A549 (cell line): ENCODE measurements at regions not wholly inside any gene's neighbourhood (a gene's known extent, or its start where the extent isn't known, plus 50 kb on each side); places are given as distances from the start of the nearest gene placed in this dataset.

Experiments used
- ATAC-seq, 2 experiments: fragments of 200-7000 bp in 1 of 2; fragments of >200 bp in 1 of 2; cut with Nextera tagmentation in 1 of 2; cut with Tn5 transposase in 1 of 2; 3 replicates each; pipeline versions ENCODE4 v1.8.0 to v1.9.1; 2018 to 2020; ENCODE audit warnings: mild to moderate bottlenecking in 1 of 2, moderate library complexity in 1 of 2
- CTCF ChIA-PET: fragments of 300-600 bp; sonication (Branson Sonifier 250); formaldehyde crosslinking; extraction: SDS; loops from one replicate; lab custom pipeline; 2021; ENCODE audit warnings: antibody characterized with exemption, inconsistent platforms; lab: Yijun Ruan, JAX
- POLR2A ChIA-PET: fragments of 350-600 bp; formaldehyde crosslinking; extraction: SDS; loops from one replicate; lab custom pipeline; 2021; ENCODE audit warnings: antibody characterized with exemption, inconsistent platforms; lab: Yijun Ruan, JAX
- DNase-seq, 2 experiments: peaks; one replicate each; pipeline versions ENCODE4 v3.0.0 to v3.0.0-alpha.2; 2011 to 2016; ENCODE audit warnings: low read depth in 1 of 2, low spot score in 1 of 2
- FAIRE-seq: peaks from 2 replicates; lab custom pipeline; 2011; peaks lifted over from hg19 to GRCh38; lab: Jason Lieb, UNC
- H3K27ac ChIP-seq, 2 experiments: fragments of >200 bp; sonication (Bioruptor Twin); formaldehyde crosslinking; 3 replicates each; pipeline ENCODE4 v1.5.1; 2016 to 2017
- H3K4me1 ChIP-seq: fragments of >200 bp; sonication (Bioruptor Twin); formaldehyde crosslinking; 3 replicates; pipeline ENCODE4 v1.6.1; 2016
- H3K4me2 ChIP-seq: fragments of >200 bp; sonication (Bioruptor Twin); formaldehyde crosslinking; 3 replicates; pipeline ENCODE4 v1.6.1; 2016
- H3K4me3 ChIP-seq: fragments of >200 bp; sonication (Bioruptor Twin); formaldehyde crosslinking; 3 replicates; pipeline ENCODE4 v1.5.1; 2016
- H3K9me3 ChIP-seq: fragments of >200 bp; sonication (Bioruptor Twin); formaldehyde crosslinking; 3 replicates; pipeline ENCODE4 v1.6.1; 2016
- CHD2 ChIP-seq: fragments of 150-350 bp; IDR thresholded peaks from 2 replicates; pipeline ENCODE4 v1.6.1; 2014; ENCODE audit warnings: low read length; ENCODE audit not compliant: partially characterized antibody
- EHF ChIP-seq: fragments of 250-450 bp; sonication (Bioruptor Pico); IDR thresholded peaks from 2 replicates; pipeline ENCODE4 v1.5.0; 2020; ENCODE audit warnings: mild to moderate bottlenecking
- EHMT2 ChIP-seq: fragments of 200-600 bp; sonication (generic); IDR thresholded peaks from 2 replicates; pipeline ENCODE4 v1.6.1; 2016; ENCODE audit warnings: antibody characterized with exemption, low read depth, mild to moderate bottlenecking, moderate library complexity
- ESRRA ChIP-seq: fragments of 150-350 bp; IDR thresholded peaks from 2 replicates; pipeline ENCODE4 v1.6.1; 2014; ENCODE audit warnings: mild to moderate bottlenecking, low read length, borderline replicate concordance
- FOSB ChIP-seq: fragments of 250-450 bp; sonication (Bioruptor Pico); IDR thresholded peaks from 2 replicates; pipeline ENCODE4 v1.5.0; 2020; ENCODE audit warnings: mild to moderate bottlenecking, moderate library complexity
- GATA3 ChIP-seq: IDR thresholded peaks from 2 replicates; pipeline ENCODE4 v1.6.1; 2012; ENCODE audit warnings: borderline replicate concordance
- HOXA7 ChIP-seq: fragments of 250-450 bp; sonication (Bioruptor Pico); IDR thresholded peaks from 2 replicates; pipeline ENCODE4 v1.5.0; 2020; ENCODE audit warnings: mild to moderate bottlenecking, moderate library complexity
- HOXB5 ChIP-seq: fragments of 250-450 bp; sonication (Bioruptor Pico); IDR thresholded peaks from 2 replicates; pipeline ENCODE4 v1.5.0; 2020; ENCODE audit warnings: mild to moderate bottlenecking, moderate library complexity
- KDM1A ChIP-seq: fragments of 200-600 bp; sonication (generic); IDR thresholded peaks from 2 replicates; pipeline ENCODE4 v1.6.1; 2016; ENCODE audit warnings: low read depth, mild to moderate bottlenecking
- KDM5A ChIP-seq: fragments of 200-600 bp; sonication (generic); IDR thresholded peaks from 2 replicates; pipeline ENCODE4 v1.6.1; 2016; ENCODE audit warnings: antibody characterized with exemption, mild to moderate bottlenecking
- NR3C1 ChIP-seq: fragments of >200 bp; sonication (Bioruptor Twin); formaldehyde crosslinking; IDR thresholded peaks from 3 replicates; pipeline ENCODE4 v1.6.1; 2017
- PHF8 ChIP-seq: fragments of 200-600 bp; sonication (generic); IDR thresholded peaks from 2 replicates; pipeline ENCODE4 v1.6.1; 2016; ENCODE audit warnings: low read depth, mild to moderate bottlenecking, antibody characterized with exemption, moderate library complexity, borderline replicate concordance
- RAD21 ChIP-seq, 2 experiments: fragments of >200 bp in 1 of 2; sonication (Bioruptor Twin) in 1 of 2; formaldehyde crosslinking in 1 of 2; IDR thresholded peaks in 1 of 2; conservative IDR thresholded peaks in 1 of 2; 2 replicates in 1 of 2; 3 replicates in 1 of 2; pipeline ENCODE4 v1.6.1; 2012 to 2018; ENCODE audit warnings: inconsistent platforms in 1 of 2
- RARB ChIP-seq: fragments of 250-450 bp; sonication (Bioruptor Pico); IDR thresholded peaks from 2 replicates; pipeline ENCODE4 v1.8.0; 2021; ENCODE audit warnings: mild to moderate bottlenecking, moderate library complexity
- SREBF2 ChIP-seq: fragments of 450-650 bp; IDR thresholded peaks from 2 replicates; pipeline ENCODE4 v1.6.1; 2014; ENCODE audit warnings: mild to moderate bottlenecking, moderate library complexity
- TP53 ChIP-seq: fragments of 250-450 bp; sonication (Bioruptor Pico); IDR thresholded peaks from 2 replicates; pipeline ENCODE4 v1.5.0; 2021; ENCODE audit warnings: mild to moderate bottlenecking, moderate library complexity
- WGBS: methylation state at CpG from one replicate; pipeline ENCODE4 v1.1.6; 2017; ENCODE audit errors: missing lambda C conversion rate; 5-methylcytosine and 5-hydroxymethylcytosine counted together
- TF ChIP-seq, protein P1 (sequence below): fragments of >200 bp; sonication (Bioruptor Twin); formaldehyde crosslinking; IDR thresholded peaks from 2 replicates; pipeline ENCODE4 v1.6.1; 2016
- TF ChIP-seq, protein P2 (sequence below): fragments of 150-350 bp; IDR thresholded peaks from 2 replicates; pipeline ENCODE4 v1.6.1; 2014; ENCODE audit warnings: low read depth, mild to moderate bottlenecking, low read length
- TF ChIP-seq, protein P3 (sequence below): fragments of 250-450 bp; sonication (Bioruptor Pico); IDR thresholded peaks from 2 replicates; pipeline ENCODE4 v1.5.0; 2021; ENCODE audit warnings: mild to moderate bottlenecking, moderate library complexity, borderline replicate concordance
- TF ChIP-seq, protein P4 (sequence below): IDR thresholded peaks from 2 replicates; pipeline ENCODE4 v1.6.1; 2012; ENCODE audit warnings: low read depth, borderline replicate concordance

DNA sequence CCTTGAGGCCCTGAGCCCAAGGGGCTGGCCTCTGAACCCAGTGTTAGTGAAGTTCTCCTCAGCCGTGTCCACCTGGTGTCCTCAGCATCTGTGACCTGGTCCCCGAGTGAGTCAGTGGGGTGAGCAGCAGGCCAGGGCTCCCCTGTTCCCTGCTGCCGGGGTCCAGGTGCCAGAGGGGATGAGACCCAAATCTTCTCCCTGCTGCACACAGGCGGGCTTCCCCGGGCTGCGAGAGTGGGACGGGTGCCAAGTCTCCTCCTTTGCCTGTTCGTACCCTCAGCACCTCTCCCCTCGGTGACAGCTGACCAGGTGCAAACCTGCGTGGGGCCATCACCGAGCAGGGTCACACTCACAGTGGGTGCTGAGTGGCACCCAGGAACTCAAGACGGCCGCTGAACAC, 514.5 kb downstream of the TBC1D22A start:
- Histone ChIP-seq H3K4me3 (no peak overlapping the region), H3K27ac (no peak overlapping the region), H3K4me1 (peaks cover 11% of the 10 kb centered on the region; the same call in 2 of the 3 replicates), H3K4me2 (no peak overlapping the region), H3K9me3 (no peaks in the 10 kb centered on the region)
- FAIRE-seq (no peak), ATAC-seq (no peak), DNase-seq (no peak)
- POLR2A ChIA-PET: no interaction called here
- WGBS: 78% methylated on average over 9 of the region's 13 CpGs
- CTCF ChIA-PET: interaction anchor here (1.0 kb wide), 1 partner anchor 1216 kb away, joined by 3 read pairs; no protein-coding TSS in a partner anchor
- TF ChIP-seq HOXB5 (no peak), CHD2 (no peak), TP53 (no peak), HOXA7 (no peak), EHMT2 (no peak), KDM5A (no peak), RARB (CRISPR knock-in tag) (no peak), NR3C1 (no peak), PHF8 (no peak), SREBF2 (no peak), GATA3 (no peak), FOSB (CRISPR knock-in tag) (no peak), RAD21 (conservative IDR thresholded peaks at IDR 0.05 in 1 of 2, IDR thresholded peaks at IDR 0.05 in 1 of 2) (no peak), ESRRA (no peak), KDM1A (no peak)
- TF ChIP-seq, protein P1, sequence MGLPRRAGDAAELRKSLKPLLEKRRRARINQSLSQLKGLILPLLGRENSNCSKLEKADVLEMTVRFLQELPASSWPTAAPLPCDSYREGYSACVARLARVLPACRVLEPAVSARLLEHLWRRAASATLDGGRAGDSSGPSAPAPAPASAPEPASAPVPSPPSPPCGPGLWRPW: no peak
- TF ChIP-seq, protein P2, sequence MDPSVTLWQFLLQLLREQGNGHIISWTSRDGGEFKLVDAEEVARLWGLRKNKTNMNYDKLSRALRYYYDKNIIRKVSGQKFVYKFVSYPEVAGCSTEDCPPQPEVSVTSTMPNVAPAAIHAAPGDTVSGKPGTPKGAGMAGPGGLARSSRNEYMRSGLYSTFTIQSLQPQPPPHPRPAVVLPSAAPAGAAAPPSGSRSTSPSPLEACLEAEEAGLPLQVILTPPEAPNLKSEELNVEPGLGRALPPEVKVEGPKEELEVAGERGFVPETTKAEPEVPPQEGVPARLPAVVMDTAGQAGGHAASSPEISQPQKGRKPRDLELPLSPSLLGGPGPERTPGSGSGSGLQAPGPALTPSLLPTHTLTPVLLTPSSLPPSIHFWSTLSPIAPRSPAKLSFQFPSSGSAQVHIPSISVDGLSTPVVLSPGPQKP: no peak
- TF ChIP-seq, protein P3, sequence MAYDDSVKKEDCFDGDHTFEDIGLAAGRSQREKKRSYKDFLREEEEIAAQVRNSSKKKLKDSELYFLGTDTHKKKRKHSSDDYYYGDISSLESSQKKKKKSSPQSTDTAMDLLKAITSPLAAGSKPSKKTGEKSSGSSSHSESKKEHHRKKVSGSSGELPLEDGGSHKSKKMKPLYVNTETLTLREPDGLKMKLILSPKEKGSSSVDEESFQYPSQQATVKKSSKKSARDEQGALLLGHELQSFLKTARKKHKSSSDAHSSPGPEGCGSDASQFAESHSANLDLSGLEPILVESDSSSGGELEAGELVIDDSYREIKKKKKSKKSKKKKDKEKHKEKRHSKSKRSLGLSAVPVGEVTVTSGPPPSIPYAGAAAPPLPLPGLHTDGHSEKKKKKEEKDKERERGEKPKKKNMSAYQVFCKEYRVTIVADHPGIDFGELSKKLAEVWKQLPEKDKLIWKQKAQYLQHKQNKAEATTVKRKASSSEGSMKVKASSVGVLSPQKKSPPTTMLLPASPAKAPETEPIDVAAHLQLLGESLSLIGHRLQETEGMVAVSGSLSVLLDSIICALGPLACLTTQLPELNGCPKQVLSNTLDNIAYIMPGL: no peak
- TF ChIP-seq, protein P4, sequence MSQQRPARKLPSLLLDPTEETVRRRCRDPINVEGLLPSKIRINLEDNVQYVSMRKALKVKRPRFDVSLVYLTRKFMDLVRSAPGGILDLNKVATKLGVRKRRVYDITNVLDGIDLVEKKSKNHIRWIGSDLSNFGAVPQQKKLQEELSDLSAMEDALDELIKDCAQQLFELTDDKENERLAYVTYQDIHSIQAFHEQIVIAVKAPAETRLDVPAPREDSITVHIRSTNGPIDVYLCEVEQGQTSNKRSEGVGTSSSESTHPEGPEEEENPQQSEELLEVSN: no peak

DNA sequence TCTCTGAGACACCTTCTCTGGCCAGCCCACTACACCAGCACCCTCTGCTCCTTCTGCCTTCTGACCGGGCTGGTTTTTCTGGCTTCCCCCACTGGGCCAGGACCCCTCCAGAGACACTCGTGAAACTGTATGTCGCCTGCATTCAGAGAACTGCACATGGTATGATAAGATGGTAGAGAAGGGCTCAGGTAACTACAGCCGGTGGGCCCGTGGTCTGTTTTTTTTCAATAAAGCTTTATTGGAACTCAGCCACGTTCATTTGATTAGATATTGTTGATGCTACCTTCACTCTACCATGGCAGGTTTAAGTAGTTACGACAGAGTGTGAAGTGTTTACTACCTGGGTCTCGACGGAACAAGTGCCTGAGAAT, 514.0 kb downstream of the TBC1D22A start:
- Histone ChIP-seq H3K4me2 (no peak overlapping the region), H3K27ac (no peak overlapping the region), H3K4me3 (no peak overlapping the region), H3K4me1 (peaks cover 11% of the 10 kb centered on the region; the same call in 2 of the 3 replicates), H3K9me3 (no peaks in the 10 kb centered on the region)
- TF ChIP-seq HOXB5 (no peak), EHF (no peak), RAD21 (conservative IDR thresholded peaks at IDR 0.05 in 1 of 2, IDR thresholded peaks at IDR 0.05 in 1 of 2) (no peak)
- TF ChIP-seq, protein P1: no peak
- ATAC-seq: no peak
- ChIA-PET CTCF (interaction anchor here (1.0 kb wide), 1 partner anchor 1216 kb away, joined by 3 read pairs; no protein-coding TSS in a partner anchor), POLR2A (no interaction called here)
- 82% methylated on average over 9 of the region's 9 CpGs for WGBS
- no peak for DNase-seq
- no peak for FAIRE-seq
